ENCODE measurements at regions not wholly inside any gene's neighbourhood (a gene's known extent, or its start where the extent isn't known, plus 50 kb on each side); places are given as distances from the start of the nearest gene placed in this dataset.

DNA sequence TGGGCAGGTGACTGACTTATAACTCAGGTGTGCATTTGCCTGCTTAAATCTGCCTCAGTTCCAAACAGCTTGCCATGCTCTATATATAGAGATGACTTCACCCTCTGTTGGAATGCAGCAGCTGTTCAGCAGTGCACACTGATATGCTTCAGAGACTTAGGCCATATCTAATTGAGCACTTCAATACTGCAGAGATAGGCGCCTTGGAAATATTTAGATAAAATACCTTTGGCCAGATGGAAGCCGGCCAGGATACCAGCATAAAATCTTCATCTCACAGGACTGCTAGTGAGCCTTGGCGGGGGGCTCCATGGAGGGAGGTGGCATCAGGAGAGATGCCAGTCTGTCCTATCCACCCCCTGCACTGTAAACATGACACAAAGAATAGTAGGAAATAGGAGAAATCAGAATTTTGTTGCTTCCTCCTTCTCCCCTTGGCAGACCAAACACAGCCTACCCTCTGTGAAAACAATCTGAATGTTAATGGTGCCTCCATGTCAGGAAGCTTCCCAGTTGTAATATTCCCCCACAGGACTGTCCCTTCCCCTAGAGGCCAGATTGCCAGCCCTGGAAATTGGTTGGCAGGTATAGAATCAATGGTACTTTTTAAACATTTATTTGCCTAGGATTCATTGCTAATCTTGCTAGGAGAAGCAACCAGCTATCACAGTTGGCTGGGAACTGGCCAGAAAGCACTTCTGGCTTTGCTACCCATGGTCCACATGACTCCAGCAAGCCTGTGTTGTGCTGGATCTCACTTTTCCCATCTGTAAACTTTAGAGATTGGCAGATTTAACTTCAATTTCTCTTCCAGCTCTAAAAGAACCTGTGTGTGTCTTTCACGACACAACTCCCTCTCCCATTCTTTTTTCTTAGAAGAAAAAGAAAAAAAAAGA, 215.5 kb upstream of the KCNMB2 start (continued):
- TF ChIP-seq SUZ12 (IDR thresholded peaks at IDR 0.05; ENCODE audit: low read length): no peak
- no peak for TF ChIP-seq ATF3 (IDR thresholded peaks at IDR 0.05; ENCODE audit: insufficient read depth, low read depth, low read length)
- TF ChIP-seq RXRA (IDR thresholded peaks at IDR 0.05; ENCODE audit: insufficient read depth, low read depth, low read length): no peak
- TF ChIP-seq SP2 (IDR thresholded peaks at IDR 0.05; ENCODE audit: low read length): no peak
- TF ChIP-seq BACH1 (IDR thresholded peaks at IDR 0.05; ENCODE audit: low read length): no peak
- TF ChIP-seq MAFK (IDR thresholded peaks at IDR 0.05; ENCODE audit: low read depth, low read length): no peak
- TF ChIP-seq, protein P1, sequence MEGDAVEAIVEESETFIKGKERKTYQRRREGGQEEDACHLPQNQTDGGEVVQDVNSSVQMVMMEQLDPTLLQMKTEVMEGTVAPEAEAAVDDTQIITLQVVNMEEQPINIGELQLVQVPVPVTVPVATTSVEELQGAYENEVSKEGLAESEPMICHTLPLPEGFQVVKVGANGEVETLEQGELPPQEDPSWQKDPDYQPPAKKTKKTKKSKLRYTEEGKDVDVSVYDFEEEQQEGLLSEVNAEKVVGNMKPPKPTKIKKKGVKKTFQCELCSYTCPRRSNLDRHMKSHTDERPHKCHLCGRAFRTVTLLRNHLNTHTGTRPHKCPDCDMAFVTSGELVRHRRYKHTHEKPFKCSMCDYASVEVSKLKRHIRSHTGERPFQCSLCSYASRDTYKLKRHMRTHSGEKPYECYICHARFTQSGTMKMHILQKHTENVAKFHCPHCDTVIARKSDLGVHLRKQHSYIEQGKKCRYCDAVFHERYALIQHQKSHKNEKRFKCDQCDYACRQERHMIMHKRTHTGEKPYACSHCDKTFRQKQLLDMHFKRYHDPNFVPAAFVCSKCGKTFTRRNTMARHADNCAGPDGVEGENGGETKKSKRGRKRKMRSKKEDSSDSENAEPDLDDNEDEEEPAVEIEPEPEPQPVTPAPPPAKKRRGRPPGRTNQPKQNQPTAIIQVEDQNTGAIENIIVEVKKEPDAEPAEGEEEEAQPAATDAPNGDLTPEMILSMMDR (IDR thresholded peaks at IDR 0.05; ENCODE audit: control extremely low read depth in 1 of 3, insufficient read depth in 1 of 3, low read depth in 1 of 3, low read length in 3 of 3): no peak
- TF ChIP-seq SIRT6 (IDR thresholded peaks at IDR 0.05; ENCODE audit: low read length): no peak
- no peak for TF ChIP-seq SRF (IDR thresholded peaks at IDR 0.05; ENCODE audit: low read depth, low read length)
- TF ChIP-seq TEAD4 (IDR thresholded peaks at IDR 0.05; ENCODE audit: low read depth, low read length): no peak
